GM06990 (cell line): ENCODE measurements at regions not wholly inside any gene's neighbourhood (a gene's known extent, or its start where the extent isn't known, plus 50 kb on each side); places are given as distances from the start of the nearest gene placed in this dataset.

Source experiments
- DNase-seq: peaks from one replicate; pipeline ENCODE4 v3.0.0-alpha.2; 2011; ENCODE audit not compliant: insufficient read length; ENCODE audit errors: extremely low read depth
- H3K27me3 ChIP-seq: replicated peaks from 2 replicates; pipeline ENCODE4 v1.6.0; 2011; ENCODE audit warnings: low read length; ENCODE audit not compliant: control insufficient read depth, insufficient read depth
- H3K36me3 ChIP-seq: 2 replicates; pipeline ENCODE4 v1.5.1; 2011; ENCODE audit warnings: low read length; ENCODE audit not compliant: control insufficient read depth, insufficient read depth
- H3K4me3 ChIP-seq: replicated peaks from 2 replicates; pipeline ENCODE4 v1.5.1; 2011; ENCODE audit warnings: low read depth, mild to moderate bottlenecking, control low read depth, low read length
- TF ChIP-seq, protein P1 (sequence below): IDR thresholded peaks from 2 replicates; pipeline ENCODE4 v1.5.1; 2011; ENCODE audit warnings: low read length, control low read depth, mild to moderate bottlenecking, inconsistent platforms; ENCODE audit not compliant: insufficient read depth, poor library complexity, severe bottlenecking

DNA sequence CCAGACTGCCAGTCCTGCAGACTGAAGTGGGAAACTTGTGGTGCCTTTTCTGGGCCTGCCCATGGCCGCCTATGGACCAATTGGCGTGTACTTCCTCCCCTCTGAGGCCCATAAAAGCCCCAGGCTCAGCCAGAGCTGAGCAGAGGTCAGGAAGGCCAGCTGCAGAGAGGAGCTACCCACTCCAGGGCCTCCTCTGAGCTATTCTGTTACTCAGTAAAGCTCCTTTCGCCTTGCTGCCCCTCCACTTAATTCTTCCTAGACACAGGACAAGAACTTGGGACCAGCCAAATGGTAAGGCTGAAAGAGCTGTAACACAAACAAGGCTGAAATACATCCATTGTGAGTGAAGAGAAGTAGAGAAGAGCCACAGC is 106.4 kb downstream of the C9orf50 start:
- TF ChIP-seq, protein P1, sequence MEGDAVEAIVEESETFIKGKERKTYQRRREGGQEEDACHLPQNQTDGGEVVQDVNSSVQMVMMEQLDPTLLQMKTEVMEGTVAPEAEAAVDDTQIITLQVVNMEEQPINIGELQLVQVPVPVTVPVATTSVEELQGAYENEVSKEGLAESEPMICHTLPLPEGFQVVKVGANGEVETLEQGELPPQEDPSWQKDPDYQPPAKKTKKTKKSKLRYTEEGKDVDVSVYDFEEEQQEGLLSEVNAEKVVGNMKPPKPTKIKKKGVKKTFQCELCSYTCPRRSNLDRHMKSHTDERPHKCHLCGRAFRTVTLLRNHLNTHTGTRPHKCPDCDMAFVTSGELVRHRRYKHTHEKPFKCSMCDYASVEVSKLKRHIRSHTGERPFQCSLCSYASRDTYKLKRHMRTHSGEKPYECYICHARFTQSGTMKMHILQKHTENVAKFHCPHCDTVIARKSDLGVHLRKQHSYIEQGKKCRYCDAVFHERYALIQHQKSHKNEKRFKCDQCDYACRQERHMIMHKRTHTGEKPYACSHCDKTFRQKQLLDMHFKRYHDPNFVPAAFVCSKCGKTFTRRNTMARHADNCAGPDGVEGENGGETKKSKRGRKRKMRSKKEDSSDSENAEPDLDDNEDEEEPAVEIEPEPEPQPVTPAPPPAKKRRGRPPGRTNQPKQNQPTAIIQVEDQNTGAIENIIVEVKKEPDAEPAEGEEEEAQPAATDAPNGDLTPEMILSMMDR = no peak
- H3K36me3 ChIP-seq = no peaks in the 10 kb centered on the region
- no peak for DNase-seq
- no peak overlapping the region for H3K4me3 ChIP-seq
- no peaks in the 10 kb centered on the region for H3K27me3 ChIP-seq

DNA sequence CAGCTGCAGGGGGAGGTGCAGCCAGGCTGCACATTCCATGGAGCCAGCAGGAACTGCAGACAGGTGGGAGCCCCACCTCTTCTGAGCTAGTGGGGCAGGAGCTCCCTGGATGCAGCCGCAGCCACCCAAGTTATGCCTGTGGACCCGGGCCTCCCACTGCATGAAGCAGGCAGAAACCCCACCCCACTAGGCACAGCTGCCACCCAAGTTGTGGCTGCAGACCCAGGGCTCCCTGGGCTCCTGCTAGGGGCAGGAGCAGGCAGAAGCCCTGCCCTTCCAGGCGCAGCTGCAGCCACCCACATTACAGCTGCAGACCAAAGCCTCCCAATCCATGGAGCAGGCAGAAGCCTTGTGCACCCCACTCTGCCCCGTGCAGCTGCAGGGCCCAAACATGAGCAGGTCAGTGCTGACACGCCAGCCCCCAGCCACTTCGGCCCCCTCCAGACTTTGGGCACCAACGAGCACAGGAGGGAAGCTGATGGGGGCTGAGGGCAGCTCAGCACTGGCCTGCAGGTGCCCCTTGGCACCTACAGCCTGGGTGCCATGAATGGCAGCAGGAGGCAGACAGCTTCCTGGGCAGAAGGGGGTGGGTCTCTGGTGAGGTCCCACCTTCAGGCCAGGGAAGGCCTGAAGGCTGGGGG is 106.9 kb downstream of the C9orf50 start:
- H3K27me3 ChIP-seq = no peaks in the 10 kb centered on the region
- H3K4me3 ChIP-seq = no peak overlapping the region
- H3K36me3 ChIP-seq = no peaks in the 10 kb centered on the region
- no peak for DNase-seq
- TF ChIP-seq, protein P1 = no peak

DNA sequence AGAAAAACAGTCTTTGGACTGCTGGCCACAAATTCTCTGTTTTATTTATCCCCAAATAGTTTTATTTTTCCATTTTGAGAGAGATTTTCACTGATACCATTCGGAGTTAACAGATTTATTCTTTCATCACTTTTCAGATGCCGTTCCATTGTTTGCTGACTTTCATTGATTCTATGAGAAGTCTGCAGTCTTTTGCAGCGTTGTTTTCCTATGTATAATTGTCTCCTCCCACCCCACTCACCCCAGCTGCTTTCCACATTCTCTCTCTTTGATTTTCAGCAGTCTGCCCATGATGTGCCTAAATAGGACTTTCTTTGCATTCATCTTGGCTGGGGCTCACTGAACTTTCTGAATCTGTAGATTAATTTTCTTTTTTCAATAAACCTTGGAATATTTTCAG is 107.6 kb downstream of the C9orf50 start:
- no peak overlapping the region for H3K4me3 ChIP-seq
- DNase-seq = no peak
- no peaks in the 10 kb centered on the region for H3K36me3 ChIP-seq
- no peaks in the 10 kb centered on the region for H3K27me3 ChIP-seq
- TF ChIP-seq, protein P1 = no peak

DNA sequence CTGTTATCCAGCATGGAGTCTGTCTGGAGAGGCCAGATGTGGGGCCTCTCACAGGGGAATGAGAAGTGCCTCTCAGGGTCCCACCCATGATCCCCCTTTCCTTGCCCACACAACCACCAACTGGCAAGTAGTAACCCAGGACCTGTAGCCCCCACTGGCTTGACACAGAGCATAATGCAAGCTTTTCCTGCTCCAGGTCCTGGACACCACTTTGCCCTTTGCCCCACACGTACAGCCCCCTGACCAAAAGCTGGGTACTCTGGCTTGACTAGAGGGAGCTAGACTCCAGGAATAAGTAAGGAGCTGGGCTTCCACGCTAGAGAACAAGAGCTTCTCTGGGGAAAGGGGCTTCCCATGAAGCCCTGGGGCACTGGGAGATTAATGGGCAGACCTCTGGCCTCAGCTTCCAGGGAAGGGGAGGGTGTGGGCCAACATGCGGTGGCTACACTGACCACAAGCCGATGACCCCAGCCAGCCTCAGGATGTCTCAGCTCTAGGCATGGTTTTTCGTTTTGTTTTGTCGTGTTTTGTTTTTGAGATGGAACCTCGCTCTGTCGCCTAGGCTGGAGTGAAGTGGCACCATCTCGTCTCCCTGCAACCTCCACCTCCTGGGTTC is 109.5 kb downstream of the C9orf50 start:
- H3K36me3 ChIP-seq = no peaks in the 10 kb centered on the region
- TF ChIP-seq, protein P1 = no peak
- H3K4me3 ChIP-seq = no peak overlapping the region
- DNase-seq = no peak
- H3K27me3 ChIP-seq = no peaks in the 10 kb centered on the region

DNA sequence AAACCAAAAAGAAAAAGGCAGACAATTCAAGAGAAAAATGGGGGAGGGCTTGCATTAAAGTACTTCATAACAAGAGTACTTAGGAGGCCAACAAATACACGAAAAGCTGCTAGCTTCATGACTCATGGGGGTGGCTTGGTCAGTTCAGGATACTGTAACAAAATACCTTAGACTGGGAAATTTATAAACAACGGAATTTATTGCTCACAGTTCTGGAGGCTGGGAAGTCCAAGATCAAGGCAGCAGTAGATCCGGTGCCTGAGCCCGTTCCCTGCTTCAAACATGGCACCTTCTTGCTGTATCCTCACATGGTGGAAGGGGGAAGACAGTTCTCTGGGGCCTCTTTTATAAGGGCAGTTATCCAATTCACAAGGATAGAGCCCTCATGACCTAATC is 111.4 kb downstream of the C9orf50 start:
- Histone ChIP-seq H3K36me3 (no peaks in the 10 kb centered on the region), H3K27me3 (no peaks in the 10 kb centered on the region), H3K4me3 (no peak overlapping the region)
- DNase-seq = no peak
- TF ChIP-seq, protein P1 = no peak
